Body of pancreas (tissue), 4 donors: ENCODE measurements at regions not wholly inside any gene's neighbourhood (a gene's known extent, or its start where the extent isn't known, plus 50 kb on each side); places are given as distances from the start of the nearest gene placed in this dataset.

Source experiments
- ATAC-seq: fragments of 150-250 bp; one replicate; pipeline ENCODE4 v1.9.1; 2016
- DNase-seq, 4 donors: peaks; one replicate each; pipeline ENCODE4 v3.0.0-alpha.2; 2019
- H3K27ac ChIP-seq, 4 donors: fragments of 200-600 bp; sonication (generic); 1 replicate in 3 of 4; 2 replicates in 1 of 4; pipeline versions ENCODE4 v1.5.1 to v1.6.1; 2016 to 2019; ENCODE audit warnings: mild to moderate bottlenecking in 1 of 4, mixed read lengths in 1 of 4, moderate library complexity in 1 of 4
- H3K27me3 ChIP-seq, 2 donors: fragments of 200-600 bp; sonication (generic); one replicate each; pipeline ENCODE4 v1.6.0; 2016; ENCODE audit warnings: mild to moderate bottlenecking in 1 of 2
- H3K36me3 ChIP-seq, 2 donors: fragments of 200-600 bp; sonication (generic); replicated peaks in 1 of 2; 2 replicates each; pipeline ENCODE4 v1.5.1; 2016; ENCODE audit warnings: low read depth in 2 of 2; ENCODE audit not compliant: insufficient read depth in 1 of 2
- H3K4me1 ChIP-seq: fragments of 200-600 bp; sonication (generic); one replicate; pipeline ENCODE4 v1.6.0; 2016
- H3K4me3 ChIP-seq, 2 donors: fragments of 200-600 bp; sonication (generic); 1 replicate in 1 of 2; 2 replicates in 1 of 2; pipeline ENCODE4 v1.5.1; 2016 to 2019
- H3K9me3 ChIP-seq, 3 donors: fragments of 200-600 bp; sonication (generic); 1 replicate in 2 of 3; 2 replicates in 1 of 3; pipeline ENCODE4 v1.5.1; 2016
- POLR2A ChIP-seq, 3 donors: fragments of 450-650 bp; IDR thresholded peaks; one replicate each; pipeline ENCODE4 v1.6.1; 2016; ENCODE audit warnings: antibody characterized with exemption in 3 of 3, mild to moderate bottlenecking in 2 of 3
- WGBS, 2 donors: methylation state at CpG; one replicate each; pipeline ENCODE4 v1.1.5; 2017; 5-methylcytosine and 5-hydroxymethylcytosine counted together
- intact Hi-C: fragments of 100-400 bp; cut with DNase I; formaldehyde crosslinking; loops from one replicate; pipeline ENCODE4 v1.15.1; 2023
- TF ChIP-seq, protein P1 (sequence below), 7 experiments: fragments of 450-650 bp in 4 of 7; fragments of 200-600 bp in 3 of 7; sonication (generic) in 3 of 7; IDR thresholded peaks; one replicate each; pipeline ENCODE4 v1.5.1; 2016 to 2019; ENCODE audit warnings: antibody characterized with exemption in 7 of 7

DNA sequence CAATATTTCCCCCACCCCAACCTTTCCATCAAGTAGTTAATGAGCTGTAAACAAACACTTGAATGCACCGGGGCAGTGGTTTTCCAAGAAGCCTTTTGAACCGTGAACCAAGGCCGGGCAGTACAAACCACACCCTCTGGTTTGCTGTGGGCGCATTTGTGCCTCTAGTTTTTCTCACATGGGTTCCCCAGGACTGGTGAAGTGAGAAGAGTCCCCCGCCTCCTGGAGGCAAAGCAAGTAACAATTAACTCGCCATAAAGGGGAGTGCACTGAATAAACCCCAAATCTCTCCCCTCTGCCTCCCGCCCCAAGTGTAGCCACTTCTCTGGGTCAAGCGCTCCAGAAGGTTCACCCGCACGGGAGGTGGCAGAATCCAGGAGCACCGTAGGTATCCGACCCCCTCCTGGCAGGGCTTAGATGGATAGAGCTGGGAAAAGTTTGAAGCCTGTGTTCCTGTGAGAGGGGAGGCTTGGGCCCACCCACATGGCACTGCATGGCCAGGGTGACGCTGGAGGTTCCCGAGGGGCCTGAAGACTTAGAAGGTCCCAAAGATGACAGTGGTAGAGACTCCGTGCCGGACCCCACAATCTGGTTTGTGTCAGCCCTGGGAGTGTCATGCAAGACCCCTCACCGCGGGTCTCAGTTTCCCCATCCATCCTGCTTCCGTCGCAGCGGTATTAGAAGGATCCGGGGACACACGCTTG, 182.2 kb downstream of the SMAD2 start:
- no peak for DNase-seq
- H3K9me3 ChIP-seq = no peaks in the 10 kb centered on the region
- intact Hi-C loops = loop anchor here (5.0 to 10.0 kb wide), 2 partner anchors 531 to 653 kb away; no protein-coding TSS in a partner anchor
- WGBS, 2 donors = 52% methylated on average over 21 to 23 of the region's 23 CpGs
- H3K4me3 ChIP-seq = no peak overlapping the region
- no peaks in the 10 kb centered on the region for H3K27me3 ChIP-seq
- H3K4me1 ChIP-seq = peaks cover 5% of the 10 kb centered on the region
- no peaks in the 10 kb centered on the region for H3K36me3 ChIP-seq
- no peak for TF ChIP-seq POLR2A (IDR thresholded peaks at IDR 0.05)
- TF ChIP-seq, protein P1, sequence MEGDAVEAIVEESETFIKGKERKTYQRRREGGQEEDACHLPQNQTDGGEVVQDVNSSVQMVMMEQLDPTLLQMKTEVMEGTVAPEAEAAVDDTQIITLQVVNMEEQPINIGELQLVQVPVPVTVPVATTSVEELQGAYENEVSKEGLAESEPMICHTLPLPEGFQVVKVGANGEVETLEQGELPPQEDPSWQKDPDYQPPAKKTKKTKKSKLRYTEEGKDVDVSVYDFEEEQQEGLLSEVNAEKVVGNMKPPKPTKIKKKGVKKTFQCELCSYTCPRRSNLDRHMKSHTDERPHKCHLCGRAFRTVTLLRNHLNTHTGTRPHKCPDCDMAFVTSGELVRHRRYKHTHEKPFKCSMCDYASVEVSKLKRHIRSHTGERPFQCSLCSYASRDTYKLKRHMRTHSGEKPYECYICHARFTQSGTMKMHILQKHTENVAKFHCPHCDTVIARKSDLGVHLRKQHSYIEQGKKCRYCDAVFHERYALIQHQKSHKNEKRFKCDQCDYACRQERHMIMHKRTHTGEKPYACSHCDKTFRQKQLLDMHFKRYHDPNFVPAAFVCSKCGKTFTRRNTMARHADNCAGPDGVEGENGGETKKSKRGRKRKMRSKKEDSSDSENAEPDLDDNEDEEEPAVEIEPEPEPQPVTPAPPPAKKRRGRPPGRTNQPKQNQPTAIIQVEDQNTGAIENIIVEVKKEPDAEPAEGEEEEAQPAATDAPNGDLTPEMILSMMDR (IDR thresholded peaks at IDR 0.05) = no peak
- ATAC-seq = no peak
- H3K27ac ChIP-seq = no peak overlapping the region

DNA sequence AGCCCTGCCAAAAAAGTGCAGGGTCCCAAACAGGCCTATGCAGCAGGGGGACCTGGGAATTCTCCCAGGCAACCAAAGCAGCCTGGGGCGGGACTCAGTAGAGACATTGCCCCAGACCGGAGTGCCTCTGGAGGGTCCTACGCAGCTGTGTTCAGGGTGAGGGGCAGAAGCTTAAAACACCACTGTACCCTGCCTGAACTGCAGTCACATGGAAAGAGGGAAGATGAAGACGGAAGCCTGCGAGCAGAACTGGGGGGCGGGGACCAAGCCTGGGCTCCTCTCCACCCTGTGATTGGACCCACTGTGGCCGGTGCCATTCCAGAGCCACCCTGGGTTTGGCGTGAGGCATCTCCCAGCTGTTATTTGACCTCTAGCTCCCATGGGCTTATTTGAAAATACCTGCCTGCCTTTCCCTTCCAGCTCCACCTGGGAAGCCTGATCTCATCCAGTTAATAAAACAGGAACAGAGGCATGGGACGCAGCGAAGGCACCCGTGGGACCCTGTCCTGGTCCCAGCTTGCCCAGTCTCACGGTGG, 183.1 kb downstream of the SMAD2 start:
- no peak for DNase-seq
- ATAC-seq = no peak
- intact Hi-C loops = loop anchor here (5.0 to 10.0 kb wide), 2 partner anchors 530 to 653 kb away; no protein-coding TSS in a partner anchor
- H3K4me1 ChIP-seq = peaks cover 5% of the 10 kb centered on the region
- H3K27ac ChIP-seq = no peak overlapping the region
- H3K4me3 ChIP-seq = no peak overlapping the region
- TF ChIP-seq, protein P1 (IDR thresholded peaks at IDR 0.05) = no peak
- no peak for TF ChIP-seq POLR2A (IDR thresholded peaks at IDR 0.05)
- 85 to 87% methylated on average over 12 of the region's 12 CpGs for WGBS, 2 donors
- no peaks in the 10 kb centered on the region for H3K9me3 ChIP-seq
- no peaks in the 10 kb centered on the region for H3K27me3 ChIP-seq
- no peaks in the 10 kb centered on the region for H3K36me3 ChIP-seq

DNA sequence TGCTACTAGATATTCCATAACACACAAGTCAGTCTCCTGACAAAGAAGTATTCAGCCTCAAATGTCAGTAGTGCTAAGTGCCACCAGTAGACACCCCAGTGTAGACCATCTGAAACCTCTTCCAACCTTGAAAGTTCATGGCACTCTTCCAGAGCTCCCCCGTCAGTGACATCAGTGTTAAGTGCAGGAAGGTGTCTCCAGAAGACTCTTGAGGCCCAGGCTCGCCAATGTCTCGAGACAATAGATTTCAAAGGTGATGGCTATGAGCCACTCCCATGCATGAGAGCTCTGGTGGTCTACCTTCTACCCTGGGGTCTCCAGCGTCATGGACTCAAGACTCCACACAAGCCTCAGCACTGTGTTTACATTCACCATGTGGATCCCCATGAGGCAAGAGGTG, 183.8 kb downstream of the SMAD2 start:
- no peaks in the 10 kb centered on the region for H3K27me3 ChIP-seq
- H3K4me3 ChIP-seq = no peak overlapping the region
- H3K36me3 ChIP-seq = no peaks in the 10 kb centered on the region
- H3K4me1 ChIP-seq = peaks cover 5% of the 10 kb centered on the region
- no peak for ATAC-seq
- intact Hi-C loops = loop anchor here (5.0 to 10.0 kb wide), 2 partner anchors 529 to 652 kb away; no protein-coding TSS in a partner anchor
- no peaks in the 10 kb centered on the region for H3K9me3 ChIP-seq
- no peak for DNase-seq
- TF ChIP-seq POLR2A (IDR thresholded peaks at IDR 0.05) = no peak
- TF ChIP-seq, protein P1 (IDR thresholded peaks at IDR 0.05) = no peak
- WGBS, 2 donors = 77 to 81% methylated on average over 4 of the region's 4 CpGs
- no peak overlapping the region for H3K27ac ChIP-seq

DNA sequence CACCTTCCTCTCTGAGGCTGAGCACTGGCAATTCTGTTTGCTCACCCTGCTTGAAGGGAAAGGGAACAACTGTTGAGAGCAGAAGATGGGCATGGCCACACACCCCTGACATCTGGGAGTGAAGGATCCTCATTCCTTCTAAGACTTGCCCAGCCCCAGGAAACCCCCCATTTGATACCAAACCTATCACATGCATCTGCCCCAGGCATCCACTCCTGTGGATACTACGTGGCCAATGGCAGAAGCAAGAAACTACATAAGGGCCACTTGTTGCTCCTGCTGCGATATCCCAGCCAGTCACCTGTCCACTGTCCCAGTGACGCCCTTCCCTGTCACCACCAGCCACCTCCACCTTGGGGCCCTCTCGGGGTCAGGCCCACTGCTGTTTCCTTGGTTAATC, 185.2 kb downstream of the SMAD2 start:
- no peak for ATAC-seq
- intact Hi-C loops = loop anchor here (5.0 to 10.0 kb wide), 2 partner anchors 528 to 650 kb away; no protein-coding TSS in a partner anchor
- Histone ChIP-seq H3K4me1 (peaks cover 5% of the 10 kb centered on the region), H3K27ac (no peak overlapping the region), H3K4me3 (no peak overlapping the region), H3K9me3 (no peaks in the 10 kb centered on the region), H3K36me3 (no peaks in the 10 kb centered on the region), H3K27me3 (no peaks in the 10 kb centered on the region)
- WGBS, 2 donors = 83 to 86% methylated on average over 4 of the region's 4 CpGs
- TF ChIP-seq POLR2A (IDR thresholded peaks at IDR 0.05) = no peak
- TF ChIP-seq, protein P1 (IDR thresholded peaks at IDR 0.05) = no peak
- no peak for DNase-seq
